Neural progenitor cell (in vitro differentiated cells): ENCODE measurements at regions not wholly inside any gene's neighbourhood (a gene's known extent, or its start where the extent isn't known, plus 50 kb on each side); places are given as distances from the start of the nearest gene placed in this dataset.

Experiments
- DNase-seq: peaks from one replicate; pipeline ENCODE4 v3.0.0-alpha.2; 2016; ENCODE audit warnings: low spot score
- H2AFZ ChIP-seq: fragments of 200-600 bp; sonication (generic); replicated peaks from 2 replicates; pipeline ENCODE4 v1.6.1; 2016; ENCODE audit warnings: antibody characterized with exemption
- H3F3A ChIP-seq: fragments of 200-600 bp; sonication (generic); 2 replicates; pipeline ENCODE4 v1.6.1; 2016; ENCODE audit warnings: antibody characterized with exemption, low read depth
- H3K27ac ChIP-seq: fragments of 200-600 bp; sonication (generic); 2 replicates; pipeline ENCODE4 v1.5.1; 2016; ENCODE audit warnings: mild to moderate bottlenecking
- H3K27me3 ChIP-seq: fragments of 200-600 bp; sonication (generic); 2 replicates; pipeline ENCODE4 v1.6.1; 2016; ENCODE audit warnings: mild to moderate bottlenecking, moderate library complexity
- H3K36me3 ChIP-seq: fragments of 200-600 bp; sonication (generic); 2 replicates; pipeline ENCODE4 v1.5.1; 2016
- H3K4me1 ChIP-seq: fragments of 200-600 bp; sonication (generic); 2 replicates; pipeline ENCODE4 v1.6.1; 2016; ENCODE audit warnings: mixed run types
- H3K4me2 ChIP-seq: fragments of 200-600 bp; sonication (generic); 2 replicates; pipeline ENCODE4 v1.6.1; 2016
- H3K4me3 ChIP-seq: fragments of 200-600 bp; sonication (generic); 2 replicates; pipeline ENCODE4 v1.5.1; 2016
- H3K79me2 ChIP-seq: fragments of 200-600 bp; sonication (generic); 2 replicates; pipeline ENCODE4 v1.6.1; 2016; ENCODE audit warnings: low read depth
- H3K9ac ChIP-seq: fragments of 200-600 bp; sonication (generic); 2 replicates; pipeline ENCODE4 v1.6.1; 2016
- H3K9me3 ChIP-seq: fragments of 200-600 bp; sonication (generic); 2 replicates; pipeline ENCODE4 v1.5.1; 2016; ENCODE audit warnings: low read depth
- H4K20me1 ChIP-seq: fragments of 200-600 bp; sonication (generic); 2 replicates; pipeline ENCODE4 v1.6.1; 2016; ENCODE audit warnings: low read depth
- H3K27ac Mint-ChIP-seq: 3 replicates; pipeline ENCODE4 v1.8.0; 2021; ENCODE audit warnings: mixed read lengths
- H3K27me3 Mint-ChIP-seq: 2 replicates; pipeline ENCODE4 v1.8.0; 2022; ENCODE audit warnings: low read depth, mild to moderate bottlenecking, inconsistent platforms, moderate library complexity, mixed read lengths; ENCODE audit not compliant: insufficient read depth
- H3K36me3 Mint-ChIP-seq: 3 replicates; pipeline ENCODE4 v1.8.0; 2021; ENCODE audit warnings: mixed read lengths
- H3K4me1 Mint-ChIP-seq: 3 replicates; pipeline ENCODE4 v1.8.0; 2021; ENCODE audit warnings: mixed read lengths
- H3K4me3 Mint-ChIP-seq: 3 replicates; pipeline ENCODE4 v1.8.0; 2021; ENCODE audit warnings: mild to moderate bottlenecking, moderate library complexity, mixed read lengths
- H3K9me3 Mint-ChIP-seq: 3 replicates; pipeline ENCODE4 v1.8.0; 2020; ENCODE audit warnings: mixed read lengths
- CTCF ChIP-seq: fragments of 200-600 bp; sonication (generic); IDR thresholded peaks from 2 replicates; pipeline ENCODE4 v1.5.1; 2017; ENCODE audit warnings: antibody characterized with exemption, mild to moderate bottlenecking
- EZH2 ChIP-seq: fragments of 200-600 bp; sonication (generic); IDR thresholded peaks from 2 replicates; pipeline ENCODE4 v1.6.1; 2017; ENCODE audit warnings: antibody characterized with exemption, mild to moderate bottlenecking, moderate library complexity
- EZH2phosphoT487 ChIP-seq: fragments of 200-600 bp; sonication (generic); IDR thresholded peaks from 2 replicates; pipeline ENCODE4 v1.6.1; 2017; ENCODE audit warnings: antibody characterized with exemption

DNA sequence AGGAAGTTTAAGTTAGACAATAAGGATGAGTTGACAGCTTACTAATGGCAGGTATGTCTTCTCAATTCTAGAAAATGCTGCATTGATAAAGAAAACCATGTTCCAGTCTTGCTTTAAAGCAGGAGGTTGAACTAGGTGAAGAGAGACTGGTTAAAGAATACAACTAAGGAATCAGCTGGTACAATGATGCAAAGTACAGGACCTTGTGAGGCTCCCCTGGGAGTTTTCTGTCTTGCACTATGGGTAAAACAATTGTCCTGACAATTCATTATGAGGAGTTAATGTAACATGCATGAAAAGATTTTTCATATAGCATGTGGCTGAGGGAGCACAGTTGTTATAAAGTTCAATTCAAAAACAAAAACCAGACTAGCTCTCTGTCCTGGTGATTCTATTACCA lies 157.2 kb downstream of the BMP2 start:
- no peak overlapping the region for H3K4me3 ChIP-seq
- no peak overlapping the region for H3K9ac ChIP-seq
- no peaks in the 10 kb centered on the region for H4K20me1 ChIP-seq
- Mint-ChIP-seq H3K27me3 (no peaks in the 10 kb centered on the region), H3K4me3 (no peak overlapping the region), H3K4me1 (no peaks in the 10 kb centered on the region), H3K9me3 (peaks cover 6% of the 10 kb centered on the region), H3K36me3 (no peaks in the 10 kb centered on the region), H3K27ac (no peak overlapping the region)
- no peak for TF ChIP-seq CTCF
- TF ChIP-seq EZH2phosphoT487: no peak
- no peak for TF ChIP-seq EZH2
- H3K27me3 ChIP-seq: no peaks in the 10 kb centered on the region
- peak overlapping the region; percentile 66 for H2AFZ ChIP-seq
- H3F3A ChIP-seq: no peaks in the 10 kb centered on the region
- no peak for DNase-seq
- H3K36me3 ChIP-seq: no peaks in the 10 kb centered on the region
- no peaks in the 10 kb centered on the region for H3K79me2 ChIP-seq
- H3K4me2 ChIP-seq: no peak overlapping the region
- no peak overlapping the region for H3K27ac ChIP-seq
- no peaks in the 10 kb centered on the region for H3K4me1 ChIP-seq
- no peaks in the 10 kb centered on the region for H3K9me3 ChIP-seq

- peak overlapping the region; percentile 44 for H3K27ac Mint-ChIP-seq
- peaks cover 6% of the 10 kb centered on the region for H3K9me3 Mint-ChIP-seq
- no peak overlapping the region for H3K9ac ChIP-seq
- no peaks in the 10 kb centered on the region for H4K20me1 ChIP-seq
- H3K27me3 ChIP-seq: no peaks in the 10 kb centered on the region
- H3K36me3 ChIP-seq: no peaks in the 10 kb centered on the region
- H3K4me3 Mint-ChIP-seq: no peak overlapping the region
- no peaks in the 10 kb centered on the region for H3K79me2 ChIP-seq
- DNase-seq: no peak
- TF ChIP-seq EZH2phosphoT487: no peak
- no peak for TF ChIP-seq CTCF
- TF ChIP-seq EZH2: no peak
- no peaks in the 10 kb centered on the region for H3K36me3 Mint-ChIP-seq
- no peak overlapping the region for H3K27ac ChIP-seq
- H3K9me3 ChIP-seq: no peaks in the 10 kb centered on the region
- no peak overlapping the region for H2AFZ ChIP-seq
- H3F3A ChIP-seq: no peaks in the 10 kb centered on the region
- H3K4me3 ChIP-seq: no peak overlapping the region
- H3K4me1 ChIP-seq: no peaks in the 10 kb centered on the region
- H3K4me1 Mint-ChIP-seq: no peaks in the 10 kb centered on the region
- no peaks in the 10 kb centered on the region for H3K27me3 Mint-ChIP-seq
- no peak overlapping the region for H3K4me2 ChIP-seq
These were observed 158.3 kb downstream of the BMP2 start for GRCh38 chr20:6925744-6926278.

DNA sequence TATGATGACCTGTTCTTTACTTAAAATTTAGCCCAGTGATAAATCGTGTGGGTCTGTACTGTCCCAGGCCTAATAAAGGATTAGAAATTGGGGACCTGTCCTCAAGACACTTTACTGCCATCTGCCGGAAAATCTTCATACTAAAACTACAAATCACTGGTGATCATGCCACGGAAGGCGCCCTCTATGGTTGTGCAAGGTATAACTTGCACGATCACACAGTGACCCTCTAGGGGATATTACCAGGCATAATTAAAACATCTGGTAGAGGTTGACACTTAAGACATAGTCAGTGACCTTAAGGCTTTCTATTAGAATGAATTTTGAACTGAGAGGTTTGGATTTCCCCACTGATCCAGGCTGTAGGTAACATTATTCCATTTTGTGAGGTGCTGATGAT lies 172.6 kb downstream of the BMP2 start:
- no peaks in the 10 kb centered on the region for H3K36me3 Mint-ChIP-seq
- H3K36me3 ChIP-seq: no peaks in the 10 kb centered on the region
- TF ChIP-seq CTCF (peak; percentile 84), EZH2phosphoT487 (no peak)
- H3K27ac Mint-ChIP-seq: no peak overlapping the region
- H3K4me1 ChIP-seq: no peaks in the 10 kb centered on the region
- H3F3A ChIP-seq: no peaks in the 10 kb centered on the region
- no peak overlapping the region for H3K4me2 ChIP-seq
- no peak overlapping the region for H3K27ac ChIP-seq
- no peaks in the 10 kb centered on the region for H3K79me2 ChIP-seq
- H3K4me3 ChIP-seq: no peak overlapping the region
- H3K27me3 ChIP-seq: no peaks in the 10 kb centered on the region
- H2AFZ ChIP-seq: no peak overlapping the region
- no peaks in the 10 kb centered on the region for H3K9me3 Mint-ChIP-seq
- no peaks in the 10 kb centered on the region for H3K9me3 ChIP-seq
- no peaks in the 10 kb centered on the region for H4K20me1 ChIP-seq
- no peaks in the 10 kb centered on the region for H3K4me1 Mint-ChIP-seq
- H3K27me3 Mint-ChIP-seq: no peaks in the 10 kb centered on the region
- H3K4me3 Mint-ChIP-seq: no peak overlapping the region
- no peak overlapping the region for H3K9ac ChIP-seq
- peak; percentile 80 for DNase-seq
